ENCODE measurements at regions not wholly inside any gene's neighbourhood (a gene's known extent, or its start where the extent isn't known, plus 50 kb on each side); places are given as distances from the start of the nearest gene placed in this dataset.

DNA sequence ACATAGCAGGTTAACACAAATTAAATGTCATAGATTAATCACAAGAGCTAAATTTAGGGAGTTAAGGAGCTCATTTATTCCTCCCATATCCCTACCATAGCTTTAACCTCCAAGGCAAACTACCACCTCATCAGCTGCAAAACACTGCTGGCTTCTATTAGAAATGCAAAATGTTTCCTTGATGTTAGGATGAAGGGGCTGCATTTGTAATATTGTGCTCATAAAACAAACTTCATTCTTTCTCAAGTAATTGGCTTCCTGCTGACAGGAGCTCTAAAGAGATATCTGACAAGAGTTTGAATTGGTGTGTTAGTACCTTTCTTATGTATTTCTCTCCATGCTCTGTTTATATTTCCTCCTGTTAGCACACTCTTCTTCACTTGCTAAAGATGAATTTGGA lies 152.1 kb downstream of the OLFM4 start:
- Histone ChIP-seq H3K27ac (no peak overlapping the region), H3K36me3 (no peaks in the 10 kb centered on the region), H3K4me1 (no peaks in the 10 kb centered on the region), H3K4me3 (no peak overlapping the region), H3K9me3 (no peaks in the 10 kb centered on the region), H3K27me3 (no peaks in the 10 kb centered on the region)
- no peak for DNase-seq (ENCODE audit: extremely low spot score in 2 of 2)
- intact Hi-C loops (cut with DNase I), result no loop called here
- TF ChIP-seq CTCF (IDR thresholded peaks at IDR 0.05), result no peak
- no peak for TF ChIP-seq POLR2AphosphoS5 (IDR thresholded peaks at IDR 0.05; ENCODE audit: insufficient read depth in 1 of 2, low read depth in 1 of 2)
- no peak for TF ChIP-seq POLR2A (IDR thresholded peaks at IDR 0.05)

DNA sequence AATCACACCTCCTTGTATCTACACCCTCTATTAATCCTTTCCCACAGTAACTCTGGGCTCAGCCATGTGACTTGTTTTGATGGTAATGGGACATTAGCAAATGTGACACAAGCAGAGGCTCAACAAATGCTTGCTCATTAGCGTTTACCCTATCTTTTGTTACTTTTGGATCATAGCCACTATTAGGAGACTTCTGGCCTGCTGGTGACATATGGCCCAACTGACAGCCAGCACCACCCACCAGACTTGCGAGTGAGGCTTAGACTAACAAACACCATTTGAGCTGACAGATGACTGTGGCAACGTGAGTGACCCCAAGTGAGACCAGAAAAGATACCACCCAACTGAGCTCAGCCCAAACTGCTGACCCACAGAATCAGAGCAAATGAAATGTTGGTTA lies 154.1 kb downstream of the OLFM4 start:
- DNase-seq (ENCODE audit: extremely low spot score in 2 of 2), result no peak
- Histone ChIP-seq H3K4me3 (no peak overlapping the region), H3K27ac (no peak overlapping the region), H3K9me3 (no peaks in the 10 kb centered on the region), H3K4me1 (no peaks in the 10 kb centered on the region), H3K36me3 (no peaks in the 10 kb centered on the region), H3K27me3 (no peaks in the 10 kb centered on the region)
- TF ChIP-seq POLR2A (IDR thresholded peaks at IDR 0.05) (no peak), CTCF (IDR thresholded peaks at IDR 0.05) (no peak), POLR2AphosphoS5 (IDR thresholded peaks at IDR 0.05; ENCODE audit: insufficient read depth in 1 of 2, low read depth in 1 of 2) (no peak)
- intact Hi-C loops (cut with DNase I), result no loop called here

DNA sequence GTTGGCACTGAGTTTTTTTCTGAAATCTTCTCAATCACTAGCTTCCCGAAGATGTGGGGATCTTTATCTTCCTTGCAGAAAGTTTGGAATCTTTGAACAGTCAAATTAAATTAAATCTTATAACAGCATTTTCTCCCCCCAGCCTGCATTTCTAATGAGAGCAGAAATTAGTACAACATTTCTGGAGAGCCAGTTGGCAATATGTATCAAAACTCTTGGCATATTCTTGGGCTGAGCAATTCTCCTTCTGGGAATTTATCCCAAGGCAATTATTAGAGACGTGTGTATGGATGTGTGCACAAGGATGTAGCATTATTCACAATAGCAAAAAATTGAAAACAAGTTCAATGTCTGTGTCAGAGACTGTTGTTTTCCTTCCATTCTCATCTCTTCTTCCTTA lies 159.5 kb downstream of the OLFM4 start:
- no peaks in the 10 kb centered on the region for H3K9me3 ChIP-seq

DNA sequence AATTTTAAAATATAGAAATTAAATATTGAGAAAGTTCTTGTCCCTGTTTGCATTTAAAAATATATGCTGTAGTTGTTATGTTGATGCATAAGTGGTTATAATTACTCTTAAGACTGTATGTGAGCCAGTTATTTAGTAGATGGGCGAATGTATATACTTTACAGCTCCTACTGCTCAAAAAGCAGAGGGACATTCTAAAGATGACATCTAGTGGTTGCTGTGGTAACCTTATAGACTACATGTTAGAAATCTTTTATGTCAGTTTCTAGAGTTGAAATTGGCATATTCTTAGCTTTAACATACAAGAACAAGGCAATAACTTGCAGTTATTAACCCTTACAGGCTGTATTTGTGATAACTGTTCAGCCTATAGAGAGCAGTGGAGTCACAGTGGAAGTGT lies 160.5 kb downstream of the OLFM4 start:
- intact Hi-C loops (cut with DNase I), result no loop called here
- Histone ChIP-seq H3K27ac (no peak overlapping the region), H3K4me3 (no peak overlapping the region), H3K27me3 (no peaks in the 10 kb centered on the region), H3K36me3 (no peaks in the 10 kb centered on the region), H3K4me1 (no peaks in the 10 kb centered on the region), H3K9me3 (no peaks in the 10 kb centered on the region)
- DNase-seq (ENCODE audit: extremely low spot score in 2 of 2), result no peak
- TF ChIP-seq CTCF (IDR thresholded peaks at IDR 0.05), result no peak
- no peak for TF ChIP-seq POLR2AphosphoS5 (IDR thresholded peaks at IDR 0.05; ENCODE audit: insufficient read depth in 1 of 2, low read depth in 1 of 2)
- TF ChIP-seq POLR2A (IDR thresholded peaks at IDR 0.05), result no peak

More for the DNA sequence above, 159.5 kb downstream of the OLFM4 start:
- Histone ChIP-seq H3K4me1 (no peaks in the 10 kb centered on the region), H3K4me3 (no peak overlapping the region), H3K27me3 (no peaks in the 10 kb centered on the region), H3K36me3 (no peaks in the 10 kb centered on the region), H3K27ac (no peak overlapping the region)
- intact Hi-C loops (cut with DNase I), result no loop called here
- TF ChIP-seq POLR2A (IDR thresholded peaks at IDR 0.05) (no peak), CTCF (IDR thresholded peaks at IDR 0.05) (no peak), POLR2AphosphoS5 (IDR thresholded peaks at IDR 0.05; ENCODE audit: insufficient read depth in 1 of 2, low read depth in 1 of 2) (no peak)
- DNase-seq (ENCODE audit: extremely low spot score in 2 of 2), result no peak

- H3K9me3 ChIP-seq, result no peaks in the 10 kb centered on the region
- no peak overlapping the region for H3K27ac ChIP-seq
- no peaks in the 10 kb centered on the region for H3K27me3 ChIP-seq
- H3K4me3 ChIP-seq, result no peak overlapping the region
- intact Hi-C loops (cut with DNase I), result no loop called here
- no peaks in the 10 kb centered on the region for H3K4me1 ChIP-seq
- DNase-seq (ENCODE audit: extremely low spot score in 2 of 2), result no peak
- no peaks in the 10 kb centered on the region for H3K36me3 ChIP-seq
- TF ChIP-seq POLR2A (IDR thresholded peaks at IDR 0.05), result no peak
- TF ChIP-seq POLR2AphosphoS5 (IDR thresholded peaks at IDR 0.05; ENCODE audit: insufficient read depth in 1 of 2, low read depth in 1 of 2), result no peak
- TF ChIP-seq CTCF (IDR thresholded peaks at IDR 0.05), result no peak
These were observed 162.5 kb downstream of the OLFM4 start for GRCh38 chr13:53191091-53191490.
